ENCODE measurements at regions not wholly inside any gene's neighbourhood (a gene's known extent, or its start where the extent isn't known, plus 50 kb on each side); places are given as distances from the start of the nearest gene placed in this dataset.
"Not testable (repeated sequence)": the region's sequence is repeated elsewhere in the genome, so short reads cannot be mapped to it uniquely, and the experiment has no call there.

GRCh38 chr1:172918478-172918877 is 132.3 kb downstream of the TNFSF18 start:
- DNase-seq (ENCODE audit: low read depth), result no peak

GRCh38 chr1:172926070-172926469 is 124.7 kb downstream of the TNFSF18 start:
- DNase-seq (ENCODE audit: low read depth), result no peak

- no peak for DNase-seq (ENCODE audit: low read depth)
Measured at GRCh38 chr1:172928412-172928811, 122.3 kb downstream of the TNFSF18 start.

GRCh38 chr1:172929006-172929405 is 121.7 kb downstream of the TNFSF18 start:
- DNase-seq (ENCODE audit: low read depth), result no peak

GRCh38 chr1:172930142-172930541 is 120.6 kb downstream of the TNFSF18 start:
- DNase-seq (ENCODE audit: low read depth), result no peak

GRCh38 chr1:172931340-172931739 is 119.4 kb downstream of the TNFSF18 start:
- no peak for DNase-seq (ENCODE audit: low read depth)

- DNase-seq (ENCODE audit: low read depth), result no peak
Measured at GRCh38 chr1:172931761-172932160, 119.0 kb downstream of the TNFSF18 start.

- DNase-seq (ENCODE audit: low read depth), result no peak
Measured at GRCh38 chr1:172932981-172933380, 117.8 kb downstream of the TNFSF18 start.

GRCh38 chr1:172934417-172934762 is 116.4 kb downstream of the TNFSF18 start:
- no peak for DNase-seq (ENCODE audit: low read depth)

GRCh38 chr1:172935062-172935592 is 115.6 kb downstream of the TNFSF18 start:
- DNase-seq (ENCODE audit: low read depth), result no peak

GRCh38 chr1:172936088-172936645 is 114.6 kb downstream of the TNFSF18 start:
- DNase-seq (ENCODE audit: low read depth), result no peak

GRCh38 chr1:172938681-172939080 is 112.1 kb downstream of the TNFSF18 start:
- DNase-seq (ENCODE audit: low read depth), result no peak

GRCh38 chr1:172939475-172939874 is 111.3 kb downstream of the TNFSF18 start:
- no peak for DNase-seq (ENCODE audit: low read depth)

- DNase-seq (ENCODE audit: low read depth), result no peak
Measured at GRCh38 chr1:172940174-172940855, 110.4 kb downstream of the TNFSF18 start.

- DNase-seq (ENCODE audit: low read depth), result no peak
Measured at GRCh38 chr1:172941471-172941870, 109.3 kb downstream of the TNFSF18 start.

- DNase-seq (ENCODE audit: low read depth), result no peak
Measured at GRCh38 chr1:172941945-172942344, 108.8 kb downstream of the TNFSF18 start.

GRCh38 chr1:172943138-172943537 is 107.6 kb downstream of the TNFSF18 start:
- not testable (repeated sequence) for DNase-seq (ENCODE audit: low read depth)

- no peak for DNase-seq (ENCODE audit: low read depth)
Measured at GRCh38 chr1:172944931-172945330, 105.8 kb downstream of the TNFSF18 start.

GRCh38 chr1:172946814-172947507 is 103.8 kb downstream of the TNFSF18 start:
- DNase-seq (ENCODE audit: low read depth), result no peak

- DNase-seq (ENCODE audit: low read depth), result peak; percentile 17
Measured at GRCh38 chr1:172948457-172948856, 102.3 kb downstream of the TNFSF18 start.

- no peak for DNase-seq (ENCODE audit: low read depth)
Measured at GRCh38 chr1:172949096-172949495, 101.6 kb downstream of the TNFSF18 start.

GRCh38 chr1:172950528-172950927 is 100.2 kb downstream of the TNFSF18 start:
- no peak for DNase-seq (ENCODE audit: low read depth)

- no peak for DNase-seq (ENCODE audit: low read depth)
Measured at GRCh38 chr1:172951730-172952365, 98.9 kb downstream of the TNFSF18 start.
